ENCODE measurements at regions not wholly inside any gene's neighbourhood (a gene's known extent, or its start where the extent isn't known, plus 50 kb on each side); places are given as distances from the start of the nearest gene placed in this dataset.

DNA sequence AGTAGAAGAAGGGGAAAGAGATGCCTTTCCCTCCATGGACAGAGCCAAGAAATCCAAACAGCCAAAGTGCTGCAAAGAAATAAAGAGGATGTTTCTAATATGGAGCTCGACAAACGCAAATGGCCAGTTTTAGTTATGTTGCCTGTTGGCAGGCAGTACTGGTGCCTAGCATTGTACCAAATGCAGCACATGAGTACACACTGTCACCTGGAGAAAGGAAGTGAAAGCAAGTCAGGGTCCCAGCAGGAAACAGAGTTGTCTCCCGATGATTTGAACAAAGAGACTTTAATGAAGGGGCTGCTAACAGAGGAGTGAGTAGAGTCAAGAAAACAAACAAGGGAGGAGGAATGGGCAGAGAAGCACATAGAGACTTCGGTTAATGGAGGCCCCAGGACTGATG, 623.0 kb downstream of the BCL11A start:
- Histone ChIP-seq H3K27me3 (no peaks in the 10 kb centered on the region), H3K9me3 (peaks cover 0 to 8% of the 10 kb centered on the region in 2 donors), H3K4me1 (no peaks in the 10 kb centered on the region), H3K36me3 (no peaks in the 10 kb centered on the region), H3K27ac (no peak overlapping the region), H3K4me3 (no peak overlapping the region)
- intact Hi-C loops (cut with DNase I; ENCODE audit: low total_unique reads) = no loop called here
- DNase-seq (ENCODE audit: low spot score in 2 of 2) = no peak
- TF ChIP-seq POLR2AphosphoS5 (IDR thresholded peaks at IDR 0.05) (no peak), POLR2A (IDR thresholded peaks at IDR 0.05) (no peak)
- TF ChIP-seq, protein P1, sequence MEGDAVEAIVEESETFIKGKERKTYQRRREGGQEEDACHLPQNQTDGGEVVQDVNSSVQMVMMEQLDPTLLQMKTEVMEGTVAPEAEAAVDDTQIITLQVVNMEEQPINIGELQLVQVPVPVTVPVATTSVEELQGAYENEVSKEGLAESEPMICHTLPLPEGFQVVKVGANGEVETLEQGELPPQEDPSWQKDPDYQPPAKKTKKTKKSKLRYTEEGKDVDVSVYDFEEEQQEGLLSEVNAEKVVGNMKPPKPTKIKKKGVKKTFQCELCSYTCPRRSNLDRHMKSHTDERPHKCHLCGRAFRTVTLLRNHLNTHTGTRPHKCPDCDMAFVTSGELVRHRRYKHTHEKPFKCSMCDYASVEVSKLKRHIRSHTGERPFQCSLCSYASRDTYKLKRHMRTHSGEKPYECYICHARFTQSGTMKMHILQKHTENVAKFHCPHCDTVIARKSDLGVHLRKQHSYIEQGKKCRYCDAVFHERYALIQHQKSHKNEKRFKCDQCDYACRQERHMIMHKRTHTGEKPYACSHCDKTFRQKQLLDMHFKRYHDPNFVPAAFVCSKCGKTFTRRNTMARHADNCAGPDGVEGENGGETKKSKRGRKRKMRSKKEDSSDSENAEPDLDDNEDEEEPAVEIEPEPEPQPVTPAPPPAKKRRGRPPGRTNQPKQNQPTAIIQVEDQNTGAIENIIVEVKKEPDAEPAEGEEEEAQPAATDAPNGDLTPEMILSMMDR (IDR thresholded peaks at IDR 0.05) = no peak

DNA sequence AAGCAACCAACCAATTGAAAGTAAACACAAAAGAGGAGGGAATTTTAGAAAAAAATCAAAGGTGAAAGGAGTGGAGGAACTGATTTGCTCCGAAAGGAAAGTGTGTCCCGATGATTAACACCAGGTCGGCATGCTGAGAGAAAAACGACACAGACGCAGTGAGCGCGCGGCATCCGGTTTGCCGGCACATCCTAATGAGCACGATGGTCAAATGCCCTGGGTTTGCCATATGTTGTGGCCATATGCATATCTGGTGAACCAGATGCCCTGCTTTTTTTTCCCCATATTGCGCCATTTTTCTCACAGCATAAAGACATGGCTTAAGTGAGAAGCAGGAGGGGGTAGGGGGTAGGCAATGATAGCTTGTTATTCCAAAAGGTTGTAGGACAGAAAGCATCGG, 626.7 kb downstream of the BCL11A start:
- Histone ChIP-seq H3K4me3 (no peak overlapping the region), H3K27ac (no peak overlapping the region), H3K4me1 (no peaks in the 10 kb centered on the region), H3K36me3 (no peaks in the 10 kb centered on the region), H3K9me3 (peaks cover 0 to 1% of the 10 kb centered on the region in 2 donors), H3K27me3 (no peaks in the 10 kb centered on the region)
- no peak for TF ChIP-seq POLR2A (IDR thresholded peaks at IDR 0.05)
- TF ChIP-seq POLR2AphosphoS5 (IDR thresholded peaks at IDR 0.05) = no peak
- TF ChIP-seq, protein P1 (IDR thresholded peaks at IDR 0.05) = no peak
- DNase-seq (ENCODE audit: low spot score in 2 of 2) = no peak
- intact Hi-C loops (cut with DNase I; ENCODE audit: low total_unique reads) = no loop called here

DNA sequence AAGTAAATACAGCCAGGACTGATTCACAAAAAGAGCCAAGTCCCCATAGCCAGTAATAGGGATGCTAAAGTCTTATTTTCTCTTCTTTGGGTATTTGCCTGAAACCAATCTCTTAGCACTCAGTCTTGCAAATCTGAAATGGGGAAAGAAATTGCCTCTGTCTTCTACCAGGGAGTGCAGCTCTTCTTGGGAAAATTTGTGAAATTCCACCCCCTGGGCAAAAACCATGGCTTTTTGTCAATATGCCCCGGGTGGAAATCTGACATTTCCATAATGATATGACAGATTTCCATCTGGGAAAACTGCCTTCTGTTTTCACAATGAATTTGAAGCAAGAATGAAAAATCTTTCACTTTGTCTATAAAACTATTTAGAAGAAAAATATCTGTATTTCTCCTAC, 628.1 kb downstream of the BCL11A start:
- no peak overlapping the region for H3K4me3 ChIP-seq
- TF ChIP-seq, protein P1 (IDR thresholded peaks at IDR 0.05) = no peak
- TF ChIP-seq POLR2A (IDR thresholded peaks at IDR 0.05) (no peak), POLR2AphosphoS5 (IDR thresholded peaks at IDR 0.05) (no peak)
- H3K9me3 ChIP-seq = no peaks in the 10 kb centered on the region
- intact Hi-C loops (cut with DNase I; ENCODE audit: low total_unique reads) = no loop called here
- H3K27me3 ChIP-seq = no peaks in the 10 kb centered on the region
- no peaks in the 10 kb centered on the region for H3K4me1 ChIP-seq
- no peak for DNase-seq (ENCODE audit: low spot score in 2 of 2)
- no peak overlapping the region for H3K27ac ChIP-seq
- H3K36me3 ChIP-seq = no peaks in the 10 kb centered on the region

DNA sequence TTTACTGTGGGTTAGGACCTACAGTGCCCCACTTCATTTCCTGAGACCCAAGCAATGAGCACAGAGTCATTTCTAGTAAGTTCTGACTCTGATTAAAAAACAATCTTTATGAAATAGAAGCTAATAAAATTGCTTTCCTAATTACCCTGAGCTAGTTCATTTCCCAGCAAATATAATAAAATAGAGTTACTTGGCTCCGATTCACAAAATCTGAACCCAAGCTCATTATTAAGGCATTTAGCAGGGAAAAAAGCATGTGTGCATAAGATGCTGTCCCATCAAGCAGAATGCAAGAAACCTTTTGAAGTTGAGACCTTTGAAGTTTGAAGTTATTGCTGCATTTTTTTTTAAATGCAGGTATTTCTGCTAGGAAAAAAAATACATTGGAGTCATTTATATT, 629.1 kb downstream of the BCL11A start:
- TF ChIP-seq, protein P1 (IDR thresholded peaks at IDR 0.05) = no peak
- TF ChIP-seq POLR2A (IDR thresholded peaks at IDR 0.05) (no peak), POLR2AphosphoS5 (IDR thresholded peaks at IDR 0.05) (no peak)
- Histone ChIP-seq H3K36me3 (no peaks in the 10 kb centered on the region), H3K27ac (no peak overlapping the region), H3K9me3 (no peaks in the 10 kb centered on the region), H3K4me3 (no peak overlapping the region), H3K27me3 (no peaks in the 10 kb centered on the region), H3K4me1 (no peaks in the 10 kb centered on the region)
- intact Hi-C loops (cut with DNase I; ENCODE audit: low total_unique reads) = no loop called here
- DNase-seq (ENCODE audit: low spot score in 2 of 2) = no peak

DNA sequence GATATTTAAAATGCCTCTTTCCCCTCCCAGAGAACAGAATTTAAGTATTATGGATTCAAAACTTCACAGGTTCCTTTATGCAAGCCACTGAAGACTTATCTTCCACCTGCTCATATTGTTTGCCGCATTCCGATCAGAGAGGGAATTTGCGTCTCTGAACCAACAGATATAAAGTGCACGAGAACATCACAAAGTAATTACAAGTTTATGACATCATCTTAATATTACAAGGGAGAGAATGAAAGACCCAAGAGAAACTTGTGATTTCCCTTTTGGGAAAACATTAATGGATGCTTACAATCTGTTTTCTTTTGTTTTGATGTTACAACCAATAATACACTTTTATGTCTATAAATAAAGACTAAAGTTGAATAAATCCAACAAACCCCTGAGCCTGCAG, 631.0 kb downstream of the BCL11A start:
- Histone ChIP-seq H3K9me3 (no peaks in the 10 kb centered on the region), H3K27ac (no peak overlapping the region), H3K4me1 (no peaks in the 10 kb centered on the region), H3K4me3 (no peak overlapping the region), H3K36me3 (no peaks in the 10 kb centered on the region), H3K27me3 (no peaks in the 10 kb centered on the region)
- TF ChIP-seq, protein P1 (IDR thresholded peaks at IDR 0.05) = no peak
- no peak for TF ChIP-seq POLR2A (IDR thresholded peaks at IDR 0.05)
- no peak for TF ChIP-seq POLR2AphosphoS5 (IDR thresholded peaks at IDR 0.05)
- intact Hi-C loops (cut with DNase I; ENCODE audit: low total_unique reads) = no loop called here
- no peak for DNase-seq (ENCODE audit: low spot score in 2 of 2)
